GM12864 (cell line): ENCODE measurements at regions not wholly inside any gene's neighbourhood (a gene's known extent, or its start where the extent isn't known, plus 50 kb on each side); places are given as distances from the start of the nearest gene placed in this dataset.

Experiments
- DNase-seq: peaks from one replicate; pipeline ENCODE4 v3.0.0-alpha.2; 2011; ENCODE audit warnings: low read depth
- H3K4me3 ChIP-seq: 2 replicates; pipeline ENCODE4 v1.5.1; 2011; ENCODE audit warnings: mild to moderate bottlenecking, low read depth, low read length, control low read depth
- TF ChIP-seq, protein P1 (sequence below): IDR thresholded peaks from 2 replicates; pipeline ENCODE4 v1.5.1; 2011; ENCODE audit warnings: low read depth, mild to moderate bottlenecking, moderate library complexity, low read length, control low read depth, inconsistent platforms; ENCODE audit errors: missing control alignments

DNA sequence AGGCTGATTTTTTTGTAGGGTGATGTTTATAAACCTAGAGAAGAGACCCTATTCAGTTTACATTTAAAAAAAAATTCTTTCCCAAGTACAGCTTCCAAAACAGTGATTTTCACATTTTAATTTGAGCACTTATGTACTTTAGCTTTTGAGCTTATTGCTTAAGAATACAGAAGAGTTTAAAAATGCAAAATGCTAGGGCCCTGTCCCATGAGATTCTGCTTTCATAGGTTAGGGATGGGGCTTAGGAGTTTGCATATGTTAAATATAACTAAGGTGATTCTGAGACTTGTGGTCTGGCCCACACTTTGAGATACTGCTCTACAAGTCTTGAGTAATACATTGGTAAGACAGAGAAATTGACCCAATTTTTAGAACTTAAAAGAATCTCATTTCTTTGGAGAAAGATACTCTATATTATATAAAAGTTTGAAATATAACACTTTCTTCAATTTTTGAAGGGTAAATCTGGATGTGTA is 137.3 kb upstream of the CWC22 start:
- H3K4me3 ChIP-seq = no peak overlapping the region
- TF ChIP-seq, protein P1, sequence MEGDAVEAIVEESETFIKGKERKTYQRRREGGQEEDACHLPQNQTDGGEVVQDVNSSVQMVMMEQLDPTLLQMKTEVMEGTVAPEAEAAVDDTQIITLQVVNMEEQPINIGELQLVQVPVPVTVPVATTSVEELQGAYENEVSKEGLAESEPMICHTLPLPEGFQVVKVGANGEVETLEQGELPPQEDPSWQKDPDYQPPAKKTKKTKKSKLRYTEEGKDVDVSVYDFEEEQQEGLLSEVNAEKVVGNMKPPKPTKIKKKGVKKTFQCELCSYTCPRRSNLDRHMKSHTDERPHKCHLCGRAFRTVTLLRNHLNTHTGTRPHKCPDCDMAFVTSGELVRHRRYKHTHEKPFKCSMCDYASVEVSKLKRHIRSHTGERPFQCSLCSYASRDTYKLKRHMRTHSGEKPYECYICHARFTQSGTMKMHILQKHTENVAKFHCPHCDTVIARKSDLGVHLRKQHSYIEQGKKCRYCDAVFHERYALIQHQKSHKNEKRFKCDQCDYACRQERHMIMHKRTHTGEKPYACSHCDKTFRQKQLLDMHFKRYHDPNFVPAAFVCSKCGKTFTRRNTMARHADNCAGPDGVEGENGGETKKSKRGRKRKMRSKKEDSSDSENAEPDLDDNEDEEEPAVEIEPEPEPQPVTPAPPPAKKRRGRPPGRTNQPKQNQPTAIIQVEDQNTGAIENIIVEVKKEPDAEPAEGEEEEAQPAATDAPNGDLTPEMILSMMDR = no peak

DNA sequence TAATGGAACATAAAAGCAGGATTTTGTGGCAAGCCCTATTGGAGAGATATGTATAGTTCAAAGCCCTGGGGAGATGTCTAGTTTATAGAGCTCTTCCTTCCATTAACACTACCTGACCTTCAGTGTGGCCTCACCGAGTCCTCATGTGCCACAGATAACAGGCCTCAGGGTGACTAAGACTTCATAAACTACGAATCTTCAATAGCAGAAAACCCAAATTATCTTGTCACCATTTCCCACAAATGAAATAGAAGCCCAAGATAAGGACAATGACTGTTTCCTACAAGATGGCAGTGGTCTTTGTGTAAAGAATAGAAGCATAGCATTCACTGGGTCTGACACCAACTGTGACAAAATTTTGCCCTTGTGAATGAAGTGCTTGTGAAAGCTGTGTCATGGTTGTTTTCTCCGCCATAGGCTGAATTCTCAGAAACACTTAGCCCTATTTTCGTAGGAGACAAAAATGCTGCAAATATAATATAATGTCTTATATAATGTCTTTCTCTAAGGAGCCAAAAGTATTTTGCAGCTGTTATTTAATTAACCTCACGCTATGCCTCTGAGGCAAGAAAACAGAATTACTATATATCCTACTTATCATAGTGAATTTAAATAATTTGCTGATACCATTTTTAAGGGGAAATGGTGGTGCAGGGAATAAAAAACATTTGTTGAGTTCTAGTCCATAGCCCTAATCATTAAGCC is 136.7 kb upstream of the CWC22 start:
- no peak for DNase-seq
- H3K4me3 ChIP-seq = no peak overlapping the region
- TF ChIP-seq, protein P1 = no peak

More for the DNA sequence above, 137.3 kb upstream of the CWC22 start:
- no peak for DNase-seq

DNA sequence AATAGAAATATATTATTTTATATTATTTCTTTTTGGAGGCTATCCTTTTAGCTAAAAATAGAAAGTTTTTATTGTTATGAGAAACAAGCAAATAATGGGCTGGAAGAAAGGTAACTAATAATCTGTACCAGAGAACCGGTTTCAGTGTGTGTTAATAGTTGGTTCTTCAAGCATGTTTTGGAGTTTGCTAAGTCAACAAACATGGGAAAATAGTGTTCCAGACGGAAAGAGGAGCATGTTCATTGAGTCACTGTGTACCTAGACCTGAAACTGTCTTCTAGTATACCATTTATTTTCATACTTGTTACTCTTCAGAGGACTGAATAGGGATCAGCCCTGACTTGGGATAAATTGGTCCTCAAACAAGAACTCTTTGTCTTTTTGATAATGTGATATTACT is 134.5 kb upstream of the CWC22 start:
- DNase-seq = no peak
- H3K4me3 ChIP-seq = no peak overlapping the region
- TF ChIP-seq, protein P1 = no peak

DNA sequence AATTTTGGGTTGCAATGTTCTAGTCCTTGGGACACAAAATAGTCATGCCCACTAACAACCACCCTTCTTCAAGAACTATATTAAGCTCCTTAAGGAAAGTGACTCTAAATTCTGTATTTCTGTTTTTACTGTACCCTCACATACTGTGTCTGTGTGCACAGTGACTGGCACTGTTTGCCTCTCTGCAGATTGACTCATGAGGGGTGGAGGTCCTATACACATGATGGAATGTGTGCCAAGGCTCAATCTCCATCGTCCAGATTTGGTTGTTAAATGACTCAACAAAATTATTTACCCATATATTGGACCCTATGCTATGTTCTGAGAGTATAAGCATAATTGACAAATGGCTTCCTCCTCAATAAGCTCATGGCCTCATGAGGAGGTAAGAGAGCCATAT is 126.6 kb upstream of the CWC22 start:
- DNase-seq = no peak
- H3K4me3 ChIP-seq = no peak overlapping the region
- TF ChIP-seq, protein P1 = no peak

DNA sequence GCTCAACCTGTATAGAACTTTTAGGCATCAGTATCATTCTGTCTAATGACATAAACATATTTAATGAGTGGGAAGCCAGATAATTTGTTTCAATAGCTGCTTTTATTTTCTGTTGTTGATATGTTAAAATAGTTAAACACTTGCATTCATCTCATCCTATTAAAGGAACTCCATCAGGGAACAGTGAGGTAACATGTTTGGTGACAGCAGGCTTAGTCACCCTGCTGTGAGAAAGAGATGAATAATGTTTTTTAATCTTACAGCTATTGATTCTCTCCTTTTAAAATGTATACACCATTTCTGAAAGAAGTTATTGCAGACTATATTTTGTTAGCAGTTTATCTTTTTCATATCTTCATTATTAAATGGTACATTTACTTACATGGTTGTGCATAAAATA is 123.3 kb upstream of the CWC22 start:
- TF ChIP-seq, protein P1 = no peak
- DNase-seq = no peak
- no peak overlapping the region for H3K4me3 ChIP-seq

DNA sequence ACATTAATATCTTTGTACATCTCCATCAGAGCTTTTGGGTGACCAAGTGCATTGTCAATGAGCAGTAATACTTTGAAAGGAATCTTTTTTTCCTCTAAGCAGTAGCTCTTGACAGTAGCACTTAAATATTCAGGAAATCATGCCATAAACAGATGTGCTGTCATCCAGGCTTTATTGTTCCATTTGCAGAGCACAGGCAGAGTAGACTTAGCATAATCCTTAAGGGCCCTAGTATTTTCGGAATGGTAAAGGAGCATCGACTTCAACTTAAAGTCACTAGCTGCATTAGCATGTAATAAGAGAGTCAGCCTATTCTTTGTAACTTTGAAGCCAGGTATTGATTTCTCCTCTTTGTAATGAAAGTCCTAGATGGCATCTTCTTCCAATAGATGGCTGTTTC is 121.8 kb upstream of the CWC22 start:
- H3K4me3 ChIP-seq = no peak overlapping the region
- TF ChIP-seq, protein P1 = no peak

More for the DNA sequence above, 121.8 kb upstream of the CWC22 start:
- no peak for DNase-seq
